GM12872 (cell line): ENCODE measurements at regions not wholly inside any gene's neighbourhood (a gene's known extent, or its start where the extent isn't known, plus 50 kb on each side); places are given as distances from the start of the nearest gene placed in this dataset.

Experiments used
- TF ChIP-seq, protein P1 (sequence below): IDR thresholded peaks from 3 replicates; pipeline ENCODE4 v1.5.1; 2011; ENCODE audit warnings: low read depth, mild to moderate bottlenecking, low read length, moderate library complexity; ENCODE audit not compliant: insufficient read depth

DNA sequence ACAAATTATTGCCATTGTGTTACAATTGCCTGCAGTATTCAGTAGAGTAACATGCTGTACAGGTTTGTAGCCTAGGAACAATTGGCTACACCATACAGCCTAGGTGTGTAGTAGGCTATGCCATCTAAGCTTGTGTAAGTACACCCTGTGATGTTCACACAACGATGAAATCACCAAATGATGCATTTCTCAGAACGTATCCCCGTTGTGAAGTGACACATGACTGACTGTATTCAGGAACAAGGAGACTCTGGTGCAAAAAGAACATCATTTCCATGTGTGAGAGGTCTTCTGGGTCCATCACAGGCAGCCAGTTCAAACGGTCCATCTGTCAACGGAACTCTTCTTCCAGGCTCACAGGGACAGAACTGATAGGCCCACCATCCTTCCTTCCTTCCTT lies 263.7 kb downstream of the ANAPC1 start:
- TF ChIP-seq, protein P1, sequence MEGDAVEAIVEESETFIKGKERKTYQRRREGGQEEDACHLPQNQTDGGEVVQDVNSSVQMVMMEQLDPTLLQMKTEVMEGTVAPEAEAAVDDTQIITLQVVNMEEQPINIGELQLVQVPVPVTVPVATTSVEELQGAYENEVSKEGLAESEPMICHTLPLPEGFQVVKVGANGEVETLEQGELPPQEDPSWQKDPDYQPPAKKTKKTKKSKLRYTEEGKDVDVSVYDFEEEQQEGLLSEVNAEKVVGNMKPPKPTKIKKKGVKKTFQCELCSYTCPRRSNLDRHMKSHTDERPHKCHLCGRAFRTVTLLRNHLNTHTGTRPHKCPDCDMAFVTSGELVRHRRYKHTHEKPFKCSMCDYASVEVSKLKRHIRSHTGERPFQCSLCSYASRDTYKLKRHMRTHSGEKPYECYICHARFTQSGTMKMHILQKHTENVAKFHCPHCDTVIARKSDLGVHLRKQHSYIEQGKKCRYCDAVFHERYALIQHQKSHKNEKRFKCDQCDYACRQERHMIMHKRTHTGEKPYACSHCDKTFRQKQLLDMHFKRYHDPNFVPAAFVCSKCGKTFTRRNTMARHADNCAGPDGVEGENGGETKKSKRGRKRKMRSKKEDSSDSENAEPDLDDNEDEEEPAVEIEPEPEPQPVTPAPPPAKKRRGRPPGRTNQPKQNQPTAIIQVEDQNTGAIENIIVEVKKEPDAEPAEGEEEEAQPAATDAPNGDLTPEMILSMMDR, result no peak

DNA sequence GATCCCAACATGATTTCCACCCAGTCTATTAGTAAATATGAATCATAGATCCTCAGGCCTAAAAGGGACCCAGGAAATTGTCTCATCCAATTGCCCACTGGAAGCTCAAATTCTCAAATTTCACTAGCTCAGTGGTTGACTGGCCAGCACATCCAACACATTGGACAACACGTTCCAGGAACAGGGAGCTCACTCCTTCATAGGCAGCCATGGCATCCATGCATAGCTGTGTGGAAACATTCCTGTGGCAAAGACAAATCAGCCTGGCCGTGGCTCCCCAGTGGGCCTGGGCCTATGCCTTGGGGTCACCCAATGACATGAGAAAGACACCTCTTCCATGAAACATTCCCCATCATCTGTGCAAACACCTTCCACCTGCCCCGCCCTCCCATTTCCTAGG lies 261.1 kb downstream of the ANAPC1 start:
- TF ChIP-seq, protein P1, result no peak

DNA sequence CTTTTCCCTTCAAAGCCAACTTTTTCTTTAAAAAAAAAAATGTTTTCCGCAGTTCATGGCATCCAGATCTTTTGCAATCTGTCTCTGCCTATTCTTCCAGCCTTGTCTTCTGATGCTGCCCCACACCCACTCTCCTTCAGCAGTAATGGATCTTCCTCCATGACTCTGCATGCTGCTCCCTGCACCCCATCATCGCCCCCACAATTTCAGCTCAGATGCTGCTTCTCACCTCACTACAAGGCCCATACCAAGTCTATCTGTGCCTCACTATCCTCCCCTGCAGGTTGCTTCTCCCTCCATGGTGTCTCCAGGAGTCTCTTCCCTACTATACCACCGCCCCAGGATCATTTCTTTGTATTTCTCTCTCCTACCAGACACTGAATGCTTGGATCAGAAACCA lies 260.6 kb downstream of the ANAPC1 start:
- TF ChIP-seq, protein P1, result no peak

DNA sequence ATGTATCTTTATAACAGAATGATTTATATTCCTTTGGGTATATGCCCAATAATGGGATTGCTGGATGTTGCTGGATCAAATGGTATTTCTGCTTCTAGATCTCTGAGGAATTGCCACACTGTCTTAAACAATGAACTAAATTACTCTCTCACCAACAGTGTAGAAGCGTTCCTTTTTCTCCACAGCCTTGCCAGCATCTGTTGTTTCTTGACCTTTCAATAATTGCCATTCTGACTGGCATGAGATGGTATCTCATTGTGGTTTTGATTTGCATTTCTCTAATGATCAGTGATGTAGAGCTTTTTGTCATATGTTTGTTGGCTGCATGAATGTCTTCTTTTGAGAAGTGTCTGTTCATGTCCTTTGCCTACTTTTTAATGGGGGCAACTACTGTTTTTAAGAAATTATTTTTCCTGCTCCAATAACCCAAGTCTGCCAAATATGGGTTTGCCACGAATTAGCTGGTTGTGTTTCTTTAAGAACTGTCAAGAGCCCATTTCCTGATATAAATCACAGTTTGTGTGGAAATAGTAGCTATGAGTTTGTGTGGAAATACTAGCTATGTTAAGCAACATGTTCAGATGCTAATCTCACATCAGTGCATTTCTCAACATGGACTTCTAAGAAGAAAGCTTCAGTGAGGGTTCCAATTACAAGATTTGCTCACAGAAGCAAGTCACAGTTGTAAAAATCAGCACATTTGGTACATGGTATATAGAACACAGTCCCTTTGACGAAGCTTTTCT lies 259.4 kb downstream of the ANAPC1 start:
- TF ChIP-seq, protein P1, result no peak

DNA sequence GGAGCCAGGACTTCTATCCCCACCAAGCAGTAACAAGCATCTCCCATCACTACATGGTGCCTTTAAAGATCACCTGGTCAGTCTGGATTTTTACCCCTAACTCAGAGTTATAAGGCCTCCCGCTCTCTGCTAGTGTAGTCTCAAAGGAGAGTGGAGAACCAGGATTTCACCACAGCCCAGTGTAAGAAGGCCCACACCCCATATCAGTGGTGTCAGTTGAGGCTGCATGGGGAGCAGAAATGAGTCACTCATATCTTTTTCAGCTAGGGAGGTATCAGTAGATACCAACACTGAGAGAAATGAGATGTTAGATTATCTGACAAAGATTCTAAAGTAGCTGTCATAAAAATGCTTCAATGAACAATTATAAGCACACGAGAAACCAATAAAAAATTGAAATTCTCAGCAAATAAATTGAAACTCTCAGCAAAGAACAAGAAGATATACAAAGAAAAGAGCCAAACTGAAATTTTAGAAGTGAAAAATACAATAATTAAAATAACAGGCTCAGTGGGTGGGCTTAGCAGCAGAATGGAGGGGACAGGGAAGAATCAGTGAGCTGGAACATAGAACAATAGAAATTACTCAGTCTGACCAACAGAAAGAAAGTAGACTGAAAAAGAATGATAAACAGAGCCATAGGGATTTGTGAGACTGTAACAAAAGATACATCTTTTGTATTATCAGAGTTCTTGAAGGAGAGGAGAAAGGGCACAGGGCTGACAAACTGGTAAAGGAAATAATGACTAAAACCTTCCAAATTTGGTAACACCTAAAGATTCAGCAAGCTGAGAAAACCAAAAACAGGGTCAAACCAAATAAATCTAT lies 257.7 kb downstream of the ANAPC1 start:
- TF ChIP-seq, protein P1, result no peak

DNA sequence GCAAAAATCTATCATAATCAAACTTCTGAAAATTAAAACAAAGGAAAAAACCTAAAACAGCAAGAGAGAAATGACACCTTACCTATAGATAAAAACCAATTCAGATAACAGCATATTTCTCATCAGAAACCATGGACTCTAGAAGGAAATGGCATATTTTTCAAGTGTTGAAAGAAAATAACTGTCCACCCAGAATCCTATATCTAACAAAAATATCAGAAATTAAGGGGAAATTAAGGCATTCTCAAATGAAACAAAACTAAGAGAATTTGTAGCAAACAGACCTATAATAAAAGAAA lies 257.2 kb downstream of the ANAPC1 start:
- TF ChIP-seq, protein P1, result no peak

DNA sequence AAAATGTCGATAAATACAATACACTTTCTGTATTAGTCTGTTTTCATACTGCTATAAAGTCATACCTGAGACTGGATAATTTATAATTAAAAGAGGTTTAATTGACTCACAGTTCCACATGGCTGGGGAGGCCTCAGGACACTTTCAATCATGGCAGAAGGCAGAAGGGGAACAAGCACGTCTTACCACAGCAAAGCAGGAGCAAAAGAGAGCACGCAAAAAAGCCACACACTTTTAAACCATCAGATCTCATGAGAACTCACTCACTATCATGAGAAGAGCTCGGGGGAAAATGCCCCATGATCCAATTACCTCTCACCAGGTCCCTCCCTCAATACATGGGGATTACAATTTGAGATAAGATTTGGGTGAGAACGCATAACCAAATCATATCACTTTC lies 256.7 kb downstream of the ANAPC1 start:
- TF ChIP-seq, protein P1, result no peak
